Esophagus muscularis mucosa (tissue), 4 donors: ENCODE measurements at regions not wholly inside any gene's neighbourhood (a gene's known extent, or its start where the extent isn't known, plus 50 kb on each side); places are given as distances from the start of the nearest gene placed in this dataset.

Experiments
- CTCF ChIP-seq, 3 experiments: fragments of 200-600 bp in 2 of 3; fragments of 450-650 bp in 1 of 3; sonication (generic) in 2 of 3; IDR thresholded peaks; one replicate each; pipeline ENCODE4 v1.5.1; 2017 to 2019; ENCODE audit warnings: antibody characterized with exemption in 3 of 3, mild to moderate bottlenecking in 2 of 3, moderate library complexity in 1 of 3
- EP300 ChIP-seq: sonication (generic); formaldehyde crosslinking; IDR thresholded peaks from one replicate; pipeline ENCODE4 v1.6.1; 2017; ENCODE audit warnings: antibody characterized with exemption
- POLR2A ChIP-seq: fragments of 450-650 bp; IDR thresholded peaks from one replicate; pipeline ENCODE4 v1.6.1; 2017; ENCODE audit warnings: antibody characterized with exemption, moderate library complexity, mild to moderate bottlenecking, low read depth
- POLR2AphosphoS5 ChIP-seq, 2 donors: sonication (generic); formaldehyde crosslinking; IDR thresholded peaks; one replicate each; pipeline ENCODE4 v1.6.1; 2017; ENCODE audit warnings: antibody characterized with exemption in 2 of 2

- no peak for TF ChIP-seq CTCF (IDR thresholded peaks at IDR 0.05)
- TF ChIP-seq POLR2A: no peak
- TF ChIP-seq POLR2AphosphoS5 (IDR thresholded peaks at IDR 0.05): no peak
- TF ChIP-seq EP300: no peak
Observed at GRCh38 chr5:123753180-123753936, 241.4 kb downstream of the CSNK1G3 start.
